K562 (cell line): ENCODE measurements at regions not wholly inside any gene's neighbourhood (a gene's known extent, or its start where the extent isn't known, plus 50 kb on each side); places are given as distances from the start of the nearest gene placed in this dataset.

Source experiments
- ATF3 ChIP-seq, 2 experiments: fragments of 450-650 bp in 1 of 2; sonication (generic) in 1 of 2; formaldehyde crosslinking in 1 of 2; IDR thresholded peaks in 1 of 2; conservative IDR thresholded peaks in 1 of 2; 2 replicates each; pipeline versions ENCODE4 v1.6.1 to v1.8.1; 2016 to 2023; ENCODE audit warnings: mild to moderate bottlenecking in 2 of 2, moderate library complexity in 2 of 2, inconsistent platforms in 1 of 2, missing genetic modification reagents in 1 of 2
- BHLHE40 ChIP-seq: IDR thresholded peaks from 2 replicates; pipeline ENCODE4 v1.6.1; 2011; ENCODE audit warnings: low read length, improper control_type of control experiment
- E2F6 ChIP-seq, 2 experiments: IDR thresholded peaks; 2 replicates each; pipeline ENCODE4 v1.6.1; 2011; ENCODE audit warnings: borderline replicate concordance in 1 of 2, control low read depth in 1 of 2, low read depth in 1 of 2, low read length in 1 of 2, mild to moderate bottlenecking in 1 of 2, mixed read lengths in 1 of 2, moderate library complexity in 1 of 2; ENCODE audit not compliant: insufficient read depth in 1 of 2, insufficient read length in 1 of 2, poor library complexity in 1 of 2, severe bottlenecking in 1 of 2; ENCODE audit errors: extremely low read depth in 1 of 2
- EGR1 ChIP-seq: fragments of 450-650 bp; conservative IDR thresholded peaks from 2 replicates; pipeline ENCODE4 v1.6.1; 2017; ENCODE audit warnings: mild to moderate bottlenecking
- IRF2 ChIP-seq: sonication (generic); formaldehyde crosslinking; IDR thresholded peaks from 2 replicates; pipeline ENCODE4 v1.8.1; 2022; ENCODE audit warnings: mild to moderate bottlenecking, missing genetic modification reagents
- MYC ChIP-seq, 2 experiments: fragments of 250-450 bp in 1 of 2; sonication (Bioruptor Pico) in 1 of 2; IDR thresholded peaks; 2 replicates each; pipeline versions ENCODE4 v1.5.1 to v1.6.1; 2012 to 2021; ENCODE audit warnings: low read depth in 2 of 2, borderline replicate concordance in 1 of 2, improper control_type of control experiment in 1 of 2, low read length in 1 of 2, mild to moderate bottlenecking in 1 of 2, moderate library complexity in 1 of 2
- NCOR1 ChIP-seq: fragments of 450-650 bp; IDR thresholded peaks from 2 replicates; pipeline ENCODE4 v1.6.1; 2016; ENCODE audit warnings: mild to moderate bottlenecking, moderate library complexity
- RBBP5 ChIP-seq: fragments of 200-600 bp; sonication (generic); IDR thresholded peaks from 2 replicates; pipeline ENCODE4 v1.6.1; 2012; ENCODE audit warnings: borderline replicate concordance, mild to moderate bottlenecking, low read length, control low read depth, inconsistent platforms; ENCODE audit not compliant: insufficient read depth, poor library complexity, severe bottlenecking
- SMC3 ChIP-seq: conservative IDR thresholded peaks from 2 replicates; pipeline ENCODE4 v1.6.1; 2011; ENCODE audit warnings: low read depth, low read length, improper control_type of control experiment; ENCODE audit not compliant: insufficient read depth
- TAF9B ChIP-seq: fragments of 450-650 bp; IDR thresholded peaks from 2 replicates; pipeline ENCODE4 v1.6.1; 2018; ENCODE audit warnings: mild to moderate bottlenecking; ENCODE audit not compliant: partially characterized antibody
- TFAP4 ChIP-seq: sonication (generic); formaldehyde crosslinking; IDR thresholded peaks from 2 replicates; pipeline ENCODE4 v1.8.0; 2022; ENCODE audit warnings: missing genetic modification reagents, mild to moderate bottlenecking, moderate library complexity, borderline replicate concordance
- YY1 ChIP-seq, 3 experiments: IDR thresholded peaks; 2 replicates each; pipeline ENCODE4 v1.6.1; 2011; ENCODE audit warnings: low read length in 2 of 3, mild to moderate bottlenecking in 2 of 3, moderate library complexity in 2 of 3, borderline replicate concordance in 1 of 3, control low read depth in 1 of 3, low read depth in 1 of 3; ENCODE audit not compliant: insufficient read depth in 3 of 3, insufficient replicate concordance in 2 of 3, control insufficient read depth in 1 of 3, insufficient read length in 1 of 3; ENCODE audit errors: extremely low read depth in 1 of 3
- ZNF146 ChIP-seq: IDR thresholded peaks from one replicate; pipeline ENCODE4 v1.6.1; 2018; ENCODE audit warnings: missing compliant biosample characterization; ENCODE audit not compliant: unreplicated experiment
- ZNF316 ChIP-seq: fragments of 450-650 bp; IDR thresholded peaks from 2 replicates; pipeline ENCODE4 v1.6.1; 2016
- TF ChIP-seq, protein P1 (sequence below): sonication (generic); formaldehyde crosslinking; IDR thresholded peaks from 2 replicates; pipeline ENCODE4 v1.8.0; 2022; ENCODE audit warnings: mild to moderate bottlenecking, missing genetic modification reagents
- TF ChIP-seq, protein P2 (sequence below), 3 experiments: IDR thresholded peaks in 2 of 3; conservative IDR thresholded peaks in 1 of 3; 2 replicates each; pipeline ENCODE4 v1.5.1; 2011 to 2012; ENCODE audit warnings: low read length in 3 of 3, mild to moderate bottlenecking in 3 of 3, control low read depth in 2 of 3, improper control_type of control experiment in 1 of 3, inconsistent platforms in 1 of 3, low read depth in 1 of 3, mixed read lengths in 1 of 3, moderate library complexity in 1 of 3; ENCODE audit not compliant: insufficient read depth in 2 of 3
- TF ChIP-seq, protein P3 (sequence below), 3 experiments: fragments of 200-800 bp in 1 of 3; sonication (Bioruptor generic) in 1 of 3; sonication (generic) in 1 of 3; formaldehyde crosslinking in 1 of 3; IDR thresholded peaks; 2 replicates each; pipeline versions ENCODE4 v1.6.1 to v1.8.0; 2016 to 2022; ENCODE audit warnings: mild to moderate bottlenecking in 2 of 3, missing compliant biosample characterization in 2 of 3, missing genetic modification characterization in 2 of 3, missing genetic modification reagents in 1 of 3
- TF ChIP-seq, protein P4 (sequence below): sonication (generic); formaldehyde crosslinking; IDR thresholded peaks from 2 replicates; pipeline ENCODE4 v1.9.0; 2022; ENCODE audit warnings: mild to moderate bottlenecking, missing genetic modification reagents

DNA sequence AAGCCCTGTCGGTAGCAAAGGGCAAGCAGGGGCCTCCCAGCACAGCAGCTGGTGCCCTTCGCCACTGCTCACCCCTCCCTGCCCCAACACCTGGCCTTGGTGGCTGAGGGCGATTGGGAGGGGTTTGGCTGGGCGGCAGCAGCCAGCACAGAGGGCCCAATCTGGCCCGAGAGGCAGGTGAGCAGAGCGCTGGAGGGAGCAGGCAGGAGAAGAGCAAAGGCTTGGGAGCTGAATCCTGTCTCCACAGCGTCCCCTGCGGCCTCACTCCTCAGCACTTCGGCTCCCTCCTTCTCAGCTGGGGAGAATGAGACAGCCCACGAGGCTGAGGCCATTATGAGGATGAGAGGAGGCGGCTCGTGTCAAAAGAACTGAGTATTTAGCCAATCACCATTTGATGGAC is 74.9 kb upstream of the TAF1B start (continued):
- TF ChIP-seq E2F6 (IDR thresholded peaks at IDR 0.05; ENCODE audit: borderline replicate concordance in 1 of 2, extremely low read depth in 1 of 2, insufficient read depth in 1 of 2, insufficient read length in 1 of 2, low read depth in 1 of 2, low read length in 1 of 2, poor library complexity in 1 of 2, severe bottlenecking in 1 of 2) (peak; percentile 12 to 48), NCOR1 (no peak), SMC3 (peak; percentile 22; the same call in 1 of the 2 replicates), TFAP4 (CRISPR knock-in tag) (peak; percentile 86; the same call in 1 of the 2 replicates), YY1 (IDR thresholded peaks at IDR 0.05; ENCODE audit: borderline replicate concordance in 1 of 3, control insufficient read depth in 1 of 3, extremely low read depth in 1 of 3, insufficient read depth in 3 of 3, insufficient read length in 1 of 3, insufficient replicate concordance in 2 of 3, low read depth in 1 of 3, low read length in 2 of 3) (peak in 1 of 3 experiments; percentile 28), EGR1 (no peak), ZNF316 (no peak), ZNF146 (CRISPR knock-in tag) (no peak), RBBP5 (peak; percentile 21), IRF2 (CRISPR knock-in tag) (no peak), TAF9B (no peak), BHLHE40 (no peak), ATF3 (IDR thresholded peaks at IDR 0.05) (no peak), ATF3 (CRISPR knock-in tag; conservative IDR thresholded peaks at IDR 0.05) (no peak), MYC (IDR thresholded peaks at IDR 0.05; ENCODE audit: low read depth, low read length) (peak; percentile 42; the same call in 1 of the 2 replicates), MYC (CRISPR knock-in tag; IDR thresholded peaks at IDR 0.05; ENCODE audit: borderline replicate concordance, low read depth) (no peak)
- TF ChIP-seq, protein P1, sequence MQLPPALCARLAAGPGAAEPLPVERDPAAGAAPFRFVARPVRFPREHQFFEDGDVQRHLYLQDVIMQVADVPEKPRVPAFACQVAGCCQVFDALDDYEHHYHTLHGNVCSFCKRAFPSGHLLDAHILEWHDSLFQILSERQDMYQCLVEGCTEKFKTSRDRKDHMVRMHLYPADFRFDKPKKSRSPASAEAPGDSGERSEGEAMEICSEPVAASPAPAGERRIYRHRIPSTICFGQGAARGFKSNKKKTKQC (CRISPR knock-in tag), result no peak
- TF ChIP-seq, protein P2, sequence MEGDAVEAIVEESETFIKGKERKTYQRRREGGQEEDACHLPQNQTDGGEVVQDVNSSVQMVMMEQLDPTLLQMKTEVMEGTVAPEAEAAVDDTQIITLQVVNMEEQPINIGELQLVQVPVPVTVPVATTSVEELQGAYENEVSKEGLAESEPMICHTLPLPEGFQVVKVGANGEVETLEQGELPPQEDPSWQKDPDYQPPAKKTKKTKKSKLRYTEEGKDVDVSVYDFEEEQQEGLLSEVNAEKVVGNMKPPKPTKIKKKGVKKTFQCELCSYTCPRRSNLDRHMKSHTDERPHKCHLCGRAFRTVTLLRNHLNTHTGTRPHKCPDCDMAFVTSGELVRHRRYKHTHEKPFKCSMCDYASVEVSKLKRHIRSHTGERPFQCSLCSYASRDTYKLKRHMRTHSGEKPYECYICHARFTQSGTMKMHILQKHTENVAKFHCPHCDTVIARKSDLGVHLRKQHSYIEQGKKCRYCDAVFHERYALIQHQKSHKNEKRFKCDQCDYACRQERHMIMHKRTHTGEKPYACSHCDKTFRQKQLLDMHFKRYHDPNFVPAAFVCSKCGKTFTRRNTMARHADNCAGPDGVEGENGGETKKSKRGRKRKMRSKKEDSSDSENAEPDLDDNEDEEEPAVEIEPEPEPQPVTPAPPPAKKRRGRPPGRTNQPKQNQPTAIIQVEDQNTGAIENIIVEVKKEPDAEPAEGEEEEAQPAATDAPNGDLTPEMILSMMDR (IDR thresholded peaks at IDR 0.05 in 2 of 3, conservative IDR thresholded peaks at IDR 0.05 in 1 of 3; ENCODE audit: insufficient read depth in 2 of 3, low read depth in 1 of 3, low read length in 3 of 3), result peak; percentile 69 to 73 (median 72)
- TF ChIP-seq, protein P3, sequence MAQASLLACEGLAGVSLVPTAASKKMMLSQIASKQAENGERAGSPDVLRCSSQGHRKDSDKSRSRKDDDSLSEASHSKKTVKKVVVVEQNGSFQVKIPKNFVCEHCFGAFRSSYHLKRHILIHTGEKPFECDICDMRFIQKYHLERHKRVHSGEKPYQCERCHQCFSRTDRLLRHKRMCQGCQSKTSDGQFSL (CRISPR knock-in tag; IDR thresholded peaks at IDR 0.05), result no peak
- TF ChIP-seq, protein P3 (tag; IDR thresholded peaks at IDR 0.05), result no peak
- TF ChIP-seq, protein P4, sequence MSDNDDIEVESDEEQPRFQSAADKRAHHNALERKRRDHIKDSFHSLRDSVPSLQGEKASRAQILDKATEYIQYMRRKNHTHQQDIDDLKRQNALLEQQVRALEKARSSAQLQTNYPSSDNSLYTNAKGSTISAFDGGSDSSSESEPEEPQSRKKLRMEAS (CRISPR knock-in tag), result peak; percentile 30; the same call in 1 of the 2 replicates
